Natural killer cell treated with Interleukin-12 subunit alpha and Interleukin-12 subunit beta and Interleukin-15 and Interleukin-18, amount 100 ng/mL, for 72 hours (primary cell): ENCODE measurements at regions not wholly inside any gene's neighbourhood (a gene's known extent, or its start where the extent isn't known, plus 50 kb on each side); places are given as distances from the start of the nearest gene placed in this dataset.

Source experiments
- ATAC-seq, 2 donors: fragments of 150-1000 bp; cut with Tn5 transposase in 1 of 2; sonication (Bioruptor Pico), chemical (Tn5 transposase) in 1 of 2; 2 replicates each; pipeline ENCODE4 v1.10.0; 2021
- DNase-seq: peaks from one replicate; pipeline ENCODE4 v3.0.0; 2022; ENCODE audit warnings: low spot score
- H3K27ac Mint-ChIP-seq, 2 donors: 1 replicate in 1 of 2; 2 replicates in 1 of 2; pipeline ENCODE4 v1.8.0; 2022; ENCODE audit warnings: mixed read lengths in 2 of 2, mild to moderate bottlenecking in 1 of 2, moderate library complexity in 1 of 2
- H3K27me3 Mint-ChIP-seq, 2 donors: 1 replicate in 1 of 2; 2 replicates in 1 of 2; pipeline ENCODE4 v1.8.0; 2022; ENCODE audit warnings: mixed read lengths in 2 of 2
- H3K36me3 Mint-ChIP-seq: one replicate; pipeline ENCODE4 v1.8.0; 2022; ENCODE audit warnings: mixed read lengths
- H3K4me1 Mint-ChIP-seq, 2 donors: 1 replicate in 1 of 2; 2 replicates in 1 of 2; pipeline ENCODE4 v1.8.0; 2022; ENCODE audit warnings: low read depth in 2 of 2, mixed read lengths in 2 of 2, mild to moderate bottlenecking in 1 of 2
- H3K4me3 Mint-ChIP-seq: one replicate; pipeline ENCODE4 v1.8.0; 2022; ENCODE audit warnings: mixed read lengths
- H3K9me3 Mint-ChIP-seq: 2 replicates; pipeline ENCODE4 v1.8.0; 2022; ENCODE audit warnings: mixed read lengths

- Mint-ChIP-seq H3K9me3 (peaks cover 3% of the 10 kb centered on the region), H3K27ac (no peak overlapping the region), H3K27me3 (no peaks in the 10 kb centered on the region), H3K4me1 (peaks cover 31 to 39% of the 10 kb centered on the region in 2 donors), H3K36me3 (peaks cover 18% of the 10 kb centered on the region), H3K4me3 (no peak overlapping the region)
- DNase-seq = no peak
- no peak for ATAC-seq
These were observed 866.8 kb downstream of the FAM181B start for GRCh38 chr11:81866896-81867295.

- ATAC-seq (no peak), DNase-seq (no peak)
- Mint-ChIP-seq H3K4me1 (peaks cover 0 to 6% of the 10 kb centered on the region in 2 donors), H3K27me3 (peaks cover 0 to 18% of the 10 kb centered on the region in 2 donors), H3K27ac (no peak overlapping the region), H3K36me3 (no peaks in the 10 kb centered on the region), H3K9me3 (no peaks in the 10 kb centered on the region), H3K4me3 (no peak overlapping the region)
These were observed 876.3 kb downstream of the FAM181B start for GRCh38 chr11:81857386-81857785.

GRCh38 chr11:81853791-81854190, 879.9 kb downstream of the FAM181B start:
- peaks cover 0 to 17% of the 10 kb centered on the region in 2 donors for H3K27me3 Mint-ChIP-seq
- no peak for ATAC-seq

GRCh38 chr11:81852896-81853295, 880.8 kb downstream of the FAM181B start:
- ATAC-seq (no peak), DNase-seq (no peak)
- H3K9me3 Mint-ChIP-seq = no peaks in the 10 kb centered on the region
- H3K4me3 Mint-ChIP-seq = no peak overlapping the region
- no peak overlapping the region for H3K27ac Mint-ChIP-seq
- peaks cover under 1 to 20% of the 10 kb centered on the region in 2 donors for H3K27me3 Mint-ChIP-seq
- H3K4me1 Mint-ChIP-seq = peaks cover 0 to 4% of the 10 kb centered on the region in 2 donors
- no peaks in the 10 kb centered on the region for H3K36me3 Mint-ChIP-seq

More at GRCh38 chr11:81853791-81854190, 879.9 kb downstream of the FAM181B start:
- Mint-ChIP-seq H3K36me3 (no peaks in the 10 kb centered on the region), H3K4me1 (peaks cover 0 to 4% of the 10 kb centered on the region in 2 donors), H3K9me3 (no peaks in the 10 kb centered on the region), H3K4me3 (no peak overlapping the region), H3K27ac (no peak overlapping the region)
- DNase-seq = no peak

- Mint-ChIP-seq H3K4me3 (no peak overlapping the region), H3K27ac (no peak overlapping the region), H3K36me3 (peaks cover 5% of the 10 kb centered on the region), H3K27me3 (peaks cover 0 to 7% of the 10 kb centered on the region in 2 donors), H3K4me1 (no peaks in the 10 kb centered on the region), H3K9me3 (no peaks in the 10 kb centered on the region)
- no peak for ATAC-seq
- DNase-seq = no peak
These were observed 893.3 kb downstream of the FAM181B start for GRCh38 chr11:81840380-81840779.

GRCh38 chr11:81839976-81840375, 893.7 kb downstream of the FAM181B start:
- DNase-seq (no peak), ATAC-seq (no peak)
- no peak overlapping the region for H3K27ac Mint-ChIP-seq
- H3K4me1 Mint-ChIP-seq = no peaks in the 10 kb centered on the region
- H3K36me3 Mint-ChIP-seq = peaks cover 5% of the 10 kb centered on the region
- H3K9me3 Mint-ChIP-seq = no peaks in the 10 kb centered on the region
- H3K4me3 Mint-ChIP-seq = no peak overlapping the region
- peaks cover 0 to 7% of the 10 kb centered on the region in 2 donors for H3K27me3 Mint-ChIP-seq

- ATAC-seq = no peak
- Mint-ChIP-seq H3K27me3 (peaks cover 0 to 7% of the 10 kb centered on the region in 2 donors), H3K9me3 (peaks cover 2% of the 10 kb centered on the region), H3K36me3 (peaks cover 7% of the 10 kb centered on the region), H3K4me1 (peaks cover 0 to 2% of the 10 kb centered on the region in 2 donors), H3K4me3 (no peak overlapping the region), H3K27ac (no peak overlapping the region)
- no peak for DNase-seq
These were observed 894.6 kb downstream of the FAM181B start for GRCh38 chr11:81839016-81839415.

GRCh38 chr11:81829976-81830375, 903.7 kb downstream of the FAM181B start:
- no peak overlapping the region for H3K4me3 Mint-ChIP-seq
- peaks cover 23% of the 10 kb centered on the region for H3K36me3 Mint-ChIP-seq
- peaks cover 10% of the 10 kb centered on the region for H3K9me3 Mint-ChIP-seq
- no peak overlapping the region for H3K27ac Mint-ChIP-seq
- DNase-seq = no peak
- peaks cover 0 to 2% of the 10 kb centered on the region in 2 donors for H3K4me1 Mint-ChIP-seq
- H3K27me3 Mint-ChIP-seq = peaks cover 0 to 8% of the 10 kb centered on the region in 2 donors
- no peak for ATAC-seq

- ATAC-seq (no peak), DNase-seq (no peak)
- no peaks in the 10 kb centered on the region for H3K36me3 Mint-ChIP-seq
- no peaks in the 10 kb centered on the region for H3K4me1 Mint-ChIP-seq
- H3K9me3 Mint-ChIP-seq = peaks cover 3% of the 10 kb centered on the region
- H3K4me3 Mint-ChIP-seq = no peak overlapping the region
- peaks cover 0 to 13% of the 10 kb centered on the region in 2 donors for H3K27me3 Mint-ChIP-seq
- no peak overlapping the region for H3K27ac Mint-ChIP-seq
These were observed 908.3 kb downstream of the FAM181B start for GRCh38 chr11:81825346-81825745.

GRCh38 chr11:81819462-81819861, 914.2 kb downstream of the FAM181B start:
- ATAC-seq (no peak), DNase-seq (no peak)
- Mint-ChIP-seq H3K4me1 (peaks cover 0 to 4% of the 10 kb centered on the region in 2 donors), H3K27ac (no peak overlapping the region), H3K9me3 (peaks cover 7% of the 10 kb centered on the region), H3K4me3 (no peak overlapping the region), H3K27me3 (peaks cover 0 to 8% of the 10 kb centered on the region in 2 donors), H3K36me3 (no peaks in the 10 kb centered on the region)

- DNase-seq = no peak
- no peak overlapping the region for H3K4me3 Mint-ChIP-seq
- no peak overlapping the region for H3K27ac Mint-ChIP-seq
- ATAC-seq = no peak
- H3K9me3 Mint-ChIP-seq = peaks cover 8% of the 10 kb centered on the region
- H3K36me3 Mint-ChIP-seq = no peaks in the 10 kb centered on the region
- H3K27me3 Mint-ChIP-seq = peaks cover 0 to 6% of the 10 kb centered on the region in 2 donors
- peaks cover 0 to 2% of the 10 kb centered on the region in 2 donors for H3K4me1 Mint-ChIP-seq
These were observed 928.8 kb downstream of the FAM181B start for GRCh38 chr11:81804858-81805257.

GRCh38 chr11:81802591-81802990, 931.1 kb downstream of the FAM181B start:
- DNase-seq (no peak), ATAC-seq (no peak)
- no peak overlapping the region for H3K27ac Mint-ChIP-seq
- H3K4me3 Mint-ChIP-seq = no peak overlapping the region
- peaks cover 0 to 15% of the 10 kb centered on the region in 2 donors for H3K27me3 Mint-ChIP-seq
- peaks cover 0 to 5% of the 10 kb centered on the region in 2 donors for H3K4me1 Mint-ChIP-seq
- H3K36me3 Mint-ChIP-seq = peaks cover 5% of the 10 kb centered on the region
- H3K9me3 Mint-ChIP-seq = peaks cover 15% of the 10 kb centered on the region

GRCh38 chr11:81792416-81792815, 941.2 kb downstream of the FAM181B start:
- Mint-ChIP-seq H3K4me3 (no peak overlapping the region), H3K9me3 (no peaks in the 10 kb centered on the region), H3K4me1 (peaks cover 5 to 13% of the 10 kb centered on the region in 2 donors), H3K27me3 (peaks cover 0 to 3% of the 10 kb centered on the region in 2 donors), H3K36me3 (no peaks in the 10 kb centered on the region), H3K27ac (no peak overlapping the region)
- DNase-seq = no peak
- ATAC-seq = no peak

GRCh38 chr11:81787584-81788049, 946.0 kb downstream of the FAM181B start:
- no peak for DNase-seq

GRCh38 chr11:81772166-81772565, 961.5 kb downstream of the FAM181B start:
- no peaks in the 10 kb centered on the region for H3K9me3 Mint-ChIP-seq
- no peaks in the 10 kb centered on the region for H3K4me1 Mint-ChIP-seq
- H3K27me3 Mint-ChIP-seq = peaks cover 10 to 20% of the 10 kb centered on the region in 2 donors
- DNase-seq (no peak), ATAC-seq (no peak)
- no peaks in the 10 kb centered on the region for H3K36me3 Mint-ChIP-seq
- no peak overlapping the region for H3K4me3 Mint-ChIP-seq
- H3K27ac Mint-ChIP-seq = no peak overlapping the region

More at GRCh38 chr11:81787584-81788049, 946.0 kb downstream of the FAM181B start:
- Mint-ChIP-seq H3K9me3 (no peaks in the 10 kb centered on the region), H3K36me3 (no peaks in the 10 kb centered on the region), H3K27ac (peak overlapping the region in 1 of 2 donors; percentile 47), H3K27me3 (peaks cover 5 to 7% of the 10 kb centered on the region in 2 donors), H3K4me3 (peak overlapping the region; percentile 7), H3K4me1 (peaks cover 5 to 15% of the 10 kb centered on the region in 2 donors)
- ATAC-seq = peak in 1 of 2 donors; percentile 86
